ENCODE measurements at regions not wholly inside any gene's neighbourhood (a gene's known extent, or its start where the extent isn't known, plus 50 kb on each side); places are given as distances from the start of the nearest gene placed in this dataset.

DNA sequence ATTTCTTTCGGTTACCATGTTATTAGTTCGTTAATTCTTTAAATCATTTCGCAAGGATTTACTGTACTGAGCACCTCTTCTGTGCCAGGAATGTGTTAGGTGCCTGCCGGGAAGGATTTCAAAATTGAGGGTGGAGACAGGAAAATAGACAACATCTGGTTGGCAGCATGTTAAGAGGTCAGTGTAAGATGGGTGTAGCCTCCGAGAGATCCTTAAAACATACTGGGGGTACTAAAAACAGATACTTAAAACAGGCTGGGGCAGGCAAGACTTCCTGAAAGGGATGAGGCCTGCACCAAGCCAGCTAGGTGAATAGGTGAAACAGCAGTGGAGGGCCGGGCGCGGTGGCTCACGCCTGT lies 178.0 kb upstream of the SGK1 start:
- TF ChIP-seq, protein P1, sequence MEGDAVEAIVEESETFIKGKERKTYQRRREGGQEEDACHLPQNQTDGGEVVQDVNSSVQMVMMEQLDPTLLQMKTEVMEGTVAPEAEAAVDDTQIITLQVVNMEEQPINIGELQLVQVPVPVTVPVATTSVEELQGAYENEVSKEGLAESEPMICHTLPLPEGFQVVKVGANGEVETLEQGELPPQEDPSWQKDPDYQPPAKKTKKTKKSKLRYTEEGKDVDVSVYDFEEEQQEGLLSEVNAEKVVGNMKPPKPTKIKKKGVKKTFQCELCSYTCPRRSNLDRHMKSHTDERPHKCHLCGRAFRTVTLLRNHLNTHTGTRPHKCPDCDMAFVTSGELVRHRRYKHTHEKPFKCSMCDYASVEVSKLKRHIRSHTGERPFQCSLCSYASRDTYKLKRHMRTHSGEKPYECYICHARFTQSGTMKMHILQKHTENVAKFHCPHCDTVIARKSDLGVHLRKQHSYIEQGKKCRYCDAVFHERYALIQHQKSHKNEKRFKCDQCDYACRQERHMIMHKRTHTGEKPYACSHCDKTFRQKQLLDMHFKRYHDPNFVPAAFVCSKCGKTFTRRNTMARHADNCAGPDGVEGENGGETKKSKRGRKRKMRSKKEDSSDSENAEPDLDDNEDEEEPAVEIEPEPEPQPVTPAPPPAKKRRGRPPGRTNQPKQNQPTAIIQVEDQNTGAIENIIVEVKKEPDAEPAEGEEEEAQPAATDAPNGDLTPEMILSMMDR (IDR thresholded peaks at IDR 0.05) = no peak
- no peak for TF ChIP-seq POLR2A (IDR thresholded peaks at IDR 0.05; ENCODE audit: low read depth)

All from esophagus muscularis mucosa (tissue), 3 donors.